ENCODE measurements at regions not wholly inside any gene's neighbourhood (a gene's known extent, or its start where the extent isn't known, plus 50 kb on each side); places are given as distances from the start of the nearest gene placed in this dataset.

DNA sequence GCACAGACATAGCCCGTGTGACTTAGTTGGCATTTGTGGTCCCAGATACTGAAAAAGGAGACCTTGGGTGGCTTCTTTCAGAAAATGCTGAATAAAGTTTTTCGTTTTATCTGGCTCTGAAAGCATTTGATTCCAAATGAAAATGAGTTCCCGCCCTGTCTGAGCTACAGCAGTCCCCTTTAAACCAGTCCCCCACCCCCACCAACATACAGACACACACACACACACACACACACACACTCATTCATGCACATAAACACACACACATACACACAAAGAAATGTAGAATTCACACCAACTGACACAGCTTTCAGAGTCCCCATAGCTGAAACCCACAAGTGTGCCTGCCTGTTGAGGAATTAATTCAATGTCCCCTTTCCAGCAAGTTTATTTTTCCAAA, 97.0 kb upstream of the SMARCA2 start:
- TF ChIP-seq, protein P1, sequence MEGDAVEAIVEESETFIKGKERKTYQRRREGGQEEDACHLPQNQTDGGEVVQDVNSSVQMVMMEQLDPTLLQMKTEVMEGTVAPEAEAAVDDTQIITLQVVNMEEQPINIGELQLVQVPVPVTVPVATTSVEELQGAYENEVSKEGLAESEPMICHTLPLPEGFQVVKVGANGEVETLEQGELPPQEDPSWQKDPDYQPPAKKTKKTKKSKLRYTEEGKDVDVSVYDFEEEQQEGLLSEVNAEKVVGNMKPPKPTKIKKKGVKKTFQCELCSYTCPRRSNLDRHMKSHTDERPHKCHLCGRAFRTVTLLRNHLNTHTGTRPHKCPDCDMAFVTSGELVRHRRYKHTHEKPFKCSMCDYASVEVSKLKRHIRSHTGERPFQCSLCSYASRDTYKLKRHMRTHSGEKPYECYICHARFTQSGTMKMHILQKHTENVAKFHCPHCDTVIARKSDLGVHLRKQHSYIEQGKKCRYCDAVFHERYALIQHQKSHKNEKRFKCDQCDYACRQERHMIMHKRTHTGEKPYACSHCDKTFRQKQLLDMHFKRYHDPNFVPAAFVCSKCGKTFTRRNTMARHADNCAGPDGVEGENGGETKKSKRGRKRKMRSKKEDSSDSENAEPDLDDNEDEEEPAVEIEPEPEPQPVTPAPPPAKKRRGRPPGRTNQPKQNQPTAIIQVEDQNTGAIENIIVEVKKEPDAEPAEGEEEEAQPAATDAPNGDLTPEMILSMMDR (optimal IDR thresholded peaks at IDR 0.05 in 1 of 3, IDR thresholded peaks at IDR 0.05 in 1 of 3, conservative IDR thresholded peaks at IDR 0.05 in 1 of 3; ENCODE audit: extremely low read depth in 1 of 3, insufficient read depth in 2 of 3, low read length in 3 of 3): no peak
- no peak for TF ChIP-seq EZH2 (IDR thresholded peaks at IDR 0.05; ENCODE audit: low read length)
